ENCODE measurements at regions not wholly inside any gene's neighbourhood (a gene's known extent, or its start where the extent isn't known, plus 50 kb on each side); places are given as distances from the start of the nearest gene placed in this dataset.

GRCh38 chr4:26113339-26113940 is 199.4 kb downstream of the SMIM20 start:
- Histone ChIP-seq H3K9ac (ENCODE audit: low read length) (no peak overlapping the region), H3K9me3 (ENCODE audit: low read length) (no peaks in the 10 kb centered on the region), H3K27ac (ENCODE audit: low read depth, low read length, poor library complexity, severe bottlenecking) (no peak overlapping the region), H3K79me2 (ENCODE audit: insufficient read depth, low read length) (no peaks in the 10 kb centered on the region), H3K4me2 (ENCODE audit: low read length) (no peak overlapping the region), H2AFZ (ENCODE audit: low read length) (no peak overlapping the region), H3K27me3 (ENCODE audit: insufficient read depth, low read length) (no peaks in the 10 kb centered on the region), H3K36me3 (ENCODE audit: insufficient read depth, low read length) (no peaks in the 10 kb centered on the region), H3K9me2 (ENCODE audit: low read depth, low read length) (no peaks in the 10 kb centered on the region), H4K20me1 (ENCODE audit: insufficient read depth, low read length) (no peaks in the 10 kb centered on the region), H3F3A (ENCODE audit: insufficient read depth, low read length) (no peaks in the 10 kb centered on the region), H3K4me1 (ENCODE audit: insufficient read depth, low read length, severe bottlenecking) (no peaks in the 10 kb centered on the region), H3K4me3 (ENCODE audit: low read depth, low read length, poor library complexity, severe bottlenecking) (no peak overlapping the region)
- TF ChIP-seq CTCF (IDR thresholded peaks at IDR 0.05; ENCODE audit: low read length) (no peak), EZH2 (IDR thresholded peaks at IDR 0.05; ENCODE audit: borderline replicate concordance, low read length) (no peak)

- no peak overlapping the region for H3K27ac ChIP-seq (ENCODE audit: low read depth, low read length, poor library complexity, severe bottlenecking)
- H3K4me1 ChIP-seq (ENCODE audit: insufficient read depth, low read length, severe bottlenecking): no peaks in the 10 kb centered on the region
- no peaks in the 10 kb centered on the region for H3K9me3 ChIP-seq (ENCODE audit: low read length)
- no peaks in the 10 kb centered on the region for H3K36me3 ChIP-seq (ENCODE audit: insufficient read depth, low read length)
- no peaks in the 10 kb centered on the region for H3K9me2 ChIP-seq (ENCODE audit: low read depth, low read length)
- no peaks in the 10 kb centered on the region for H3F3A ChIP-seq (ENCODE audit: insufficient read depth, low read length)
- H3K4me2 ChIP-seq (ENCODE audit: low read length): no peak overlapping the region
- H3K4me3 ChIP-seq (ENCODE audit: low read depth, low read length, poor library complexity, severe bottlenecking): no peak overlapping the region
- no peak overlapping the region for H2AFZ ChIP-seq (ENCODE audit: low read length)
- no peaks in the 10 kb centered on the region for H3K27me3 ChIP-seq (ENCODE audit: insufficient read depth, low read length)
- H3K79me2 ChIP-seq (ENCODE audit: insufficient read depth, low read length): no peaks in the 10 kb centered on the region
- no peaks in the 10 kb centered on the region for H4K20me1 ChIP-seq (ENCODE audit: insufficient read depth, low read length)
- H3K9ac ChIP-seq (ENCODE audit: low read length): no peak overlapping the region
- TF ChIP-seq EZH2 (IDR thresholded peaks at IDR 0.05; ENCODE audit: borderline replicate concordance, low read length) (no peak), CTCF (IDR thresholded peaks at IDR 0.05; ENCODE audit: low read length) (no peak)
Observed at GRCh38 chr4:26116057-26116456, 202.0 kb downstream of the SMIM20 start.

GRCh38 chr4:26120098-26120825 is 200.6 kb upstream of the RBPJ start:
- Histone ChIP-seq H3K79me2 (ENCODE audit: insufficient read depth, low read length) (no peaks in the 10 kb centered on the region), H2AFZ (ENCODE audit: low read length) (no peak overlapping the region), H3F3A (ENCODE audit: insufficient read depth, low read length) (no peaks in the 10 kb centered on the region), H3K36me3 (ENCODE audit: insufficient read depth, low read length) (no peaks in the 10 kb centered on the region), H3K4me3 (ENCODE audit: low read depth, low read length, poor library complexity, severe bottlenecking) (no peak overlapping the region), H3K9ac (ENCODE audit: low read length) (no peak overlapping the region), H3K4me1 (ENCODE audit: insufficient read depth, low read length, severe bottlenecking) (no peaks in the 10 kb centered on the region), H3K4me2 (ENCODE audit: low read length) (no peak overlapping the region), H4K20me1 (ENCODE audit: insufficient read depth, low read length) (no peaks in the 10 kb centered on the region), H3K9me3 (ENCODE audit: low read length) (no peaks in the 10 kb centered on the region), H3K27ac (ENCODE audit: low read depth, low read length, poor library complexity, severe bottlenecking) (no peak overlapping the region), H3K9me2 (ENCODE audit: low read depth, low read length) (no peaks in the 10 kb centered on the region), H3K27me3 (ENCODE audit: insufficient read depth, low read length) (no peaks in the 10 kb centered on the region)
- TF ChIP-seq CTCF (IDR thresholded peaks at IDR 0.05; ENCODE audit: low read length) (no peak), EZH2 (IDR thresholded peaks at IDR 0.05; ENCODE audit: borderline replicate concordance, low read length) (no peak)

Data from OCI-LY1 (cell line).